ENCODE measurements at regions not wholly inside any gene's neighbourhood (a gene's known extent, or its start where the extent isn't known, plus 50 kb on each side); places are given as distances from the start of the nearest gene placed in this dataset.

- TF ChIP-seq POLR2A (IDR thresholded peaks at IDR 0.05; ENCODE audit: borderline replicate concordance, extremely low read depth, insufficient read depth, insufficient read length) (no peak), CTCF (IDR thresholded peaks at IDR 0.05 in 2 of 3, conservative IDR thresholded peaks at IDR 0.05 in 1 of 3; ENCODE audit: borderline replicate concordance in 1 of 3, insufficient read depth in 1 of 3, low read depth in 2 of 3, low read length in 2 of 3) (no peak), EZH2phosphoT487 (IDR thresholded peaks at IDR 0.05; ENCODE audit: borderline replicate concordance) (no peak), MAX (IDR thresholded peaks at IDR 0.05) (no peak), EGR1 (IDR thresholded peaks at IDR 0.05; ENCODE audit: low read depth) (no peak)
Measured at GRCh38 chr9:107940616-107941595, 451.3 kb upstream of the KLF4 start.

All from HCT116 (cell line).